ENCODE measurements at regions not wholly inside any gene's neighbourhood (a gene's known extent, or its start where the extent isn't known, plus 50 kb on each side); places are given as distances from the start of the nearest gene placed in this dataset.

- TF ChIP-seq SP2 (IDR thresholded peaks at IDR 0.05; ENCODE audit: extremely low read depth, low read depth, low read length, poor library complexity, severe bottlenecking) (no peak), POLR3G (IDR thresholded peaks at IDR 0.05; ENCODE audit: extremely low read depth, insufficient read length, insufficient replicate concordance) (no peak), IRF1 (CRISPR knock-in tag; IDR thresholded peaks at IDR 0.05; ENCODE audit: borderline replicate concordance) (no peak), ZNF316 (IDR thresholded peaks at IDR 0.05) (peak; percentile 97), MXI1 (IDR thresholded peaks at IDR 0.05; ENCODE audit: low read depth, low read length) (no peak), NBN (IDR thresholded peaks at IDR 0.05; ENCODE audit: low read depth) (peak; percentile 73; the same call in 1 of the 2 replicates), BHLHE40 (IDR thresholded peaks at IDR 0.05; ENCODE audit: low read length) (no peak; the same call in 1 of the 2 replicates), ATF3 (IDR thresholded peaks at IDR 0.05) (peak; percentile 98), ATF3 (CRISPR knock-in tag; conservative IDR thresholded peaks at IDR 0.05) (no peak; the same call in 1 of the 2 replicates), MAFK (IDR thresholded peaks at IDR 0.05; ENCODE audit: low read length) (peak; percentile 95), ZNF609 (CRISPR knock-in tag; IDR thresholded peaks at IDR 0.05; ENCODE audit: borderline replicate concordance) (no peak), HDAC2 (IDR thresholded peaks at IDR 0.05) (peak; percentile 85; the same call in 1 of the 2 replicates), ZNF384 (IDR thresholded peaks at IDR 0.05; ENCODE audit: low read depth, low read length) (no peak), BACH1 (tag; IDR thresholded peaks at IDR 0.05) (peak; percentile 98)
- TF ChIP-seq, protein P1, sequence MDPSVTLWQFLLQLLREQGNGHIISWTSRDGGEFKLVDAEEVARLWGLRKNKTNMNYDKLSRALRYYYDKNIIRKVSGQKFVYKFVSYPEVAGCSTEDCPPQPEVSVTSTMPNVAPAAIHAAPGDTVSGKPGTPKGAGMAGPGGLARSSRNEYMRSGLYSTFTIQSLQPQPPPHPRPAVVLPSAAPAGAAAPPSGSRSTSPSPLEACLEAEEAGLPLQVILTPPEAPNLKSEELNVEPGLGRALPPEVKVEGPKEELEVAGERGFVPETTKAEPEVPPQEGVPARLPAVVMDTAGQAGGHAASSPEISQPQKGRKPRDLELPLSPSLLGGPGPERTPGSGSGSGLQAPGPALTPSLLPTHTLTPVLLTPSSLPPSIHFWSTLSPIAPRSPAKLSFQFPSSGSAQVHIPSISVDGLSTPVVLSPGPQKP (CRISPR knock-in tag; IDR thresholded peaks at IDR 0.05), result no peak
- TF ChIP-seq, protein P2, sequence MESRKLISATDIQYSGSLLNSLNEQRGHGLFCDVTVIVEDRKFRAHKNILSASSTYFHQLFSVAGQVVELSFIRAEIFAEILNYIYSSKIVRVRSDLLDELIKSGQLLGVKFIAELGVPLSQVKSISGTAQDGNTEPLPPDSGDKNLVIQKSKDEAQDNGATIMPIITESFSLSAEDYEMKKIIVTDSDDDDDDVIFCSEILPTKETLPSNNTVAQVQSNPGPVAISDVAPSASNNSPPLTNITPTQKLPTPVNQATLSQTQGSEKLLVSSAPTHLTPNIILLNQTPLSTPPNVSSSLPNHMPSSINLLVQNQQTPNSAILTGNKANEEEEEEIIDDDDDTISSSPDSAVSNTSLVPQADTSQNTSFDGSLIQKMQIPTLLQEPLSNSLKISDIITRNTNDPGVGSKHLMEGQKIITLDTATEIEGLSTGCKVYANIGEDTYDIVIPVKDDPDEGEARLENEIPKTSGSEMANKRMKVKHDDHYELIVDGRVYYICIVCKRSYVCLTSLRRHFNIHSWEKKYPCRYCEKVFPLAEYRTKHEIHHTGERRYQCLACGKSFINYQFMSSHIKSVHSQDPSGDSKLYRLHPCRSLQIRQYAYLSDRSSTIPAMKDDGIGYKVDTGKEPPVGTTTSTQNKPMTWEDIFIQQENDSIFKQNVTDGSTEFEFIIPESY (CRISPR knock-in tag; IDR thresholded peaks at IDR 0.05), result no peak
These were observed 172.5 kb downstream of the FOXA2 start (continued) for GRCh38 chr20:22411627-22412450.

Data from K562 (cell line).